Spleen (tissue), 7 donors: ENCODE measurements at regions not wholly inside any gene's neighbourhood (a gene's known extent, or its start where the extent isn't known, plus 50 kb on each side); places are given as distances from the start of the nearest gene placed in this dataset.

ENCODE experiments used
- POLR2A ChIP-seq, 3 donors: fragments of 450-650 bp; IDR thresholded peaks; one replicate each; pipeline ENCODE4 v1.5.1; 2017; ENCODE audit warnings: antibody characterized with exemption in 3 of 3, mild to moderate bottlenecking in 1 of 3
- POLR2AphosphoS5 ChIP-seq, 3 donors: sonication (generic); formaldehyde crosslinking; IDR thresholded peaks; one replicate each; pipeline ENCODE4 v1.5.1; 2017; ENCODE audit warnings: antibody characterized with exemption in 3 of 3
- TF ChIP-seq, protein P1 (sequence below), 11 experiments: fragments of 200-600 bp in 7 of 11; fragments of 450-650 bp in 4 of 11; sonication (generic) in 4 of 11; IDR thresholded peaks in 8 of 11; conservative IDR thresholded peaks in 3 of 11; 1 replicate in 7 of 11; 2 replicates in 4 of 11; pipeline versions ENCODE4 v1.4.0 to v1.8.0; 2016 to 2021; ENCODE audit warnings: antibody characterized with exemption in 11 of 11, inconsistent platforms in 4 of 11, mild to moderate bottlenecking in 1 of 11
- donor health status: DM: no; HTN: no; CAD: no; lungs with moderate emphysema.
- donor health status: DM: no; HTN: no; CAD: no.
- donor health status: DM: no; HTN: no; CAD: no.

DNA sequence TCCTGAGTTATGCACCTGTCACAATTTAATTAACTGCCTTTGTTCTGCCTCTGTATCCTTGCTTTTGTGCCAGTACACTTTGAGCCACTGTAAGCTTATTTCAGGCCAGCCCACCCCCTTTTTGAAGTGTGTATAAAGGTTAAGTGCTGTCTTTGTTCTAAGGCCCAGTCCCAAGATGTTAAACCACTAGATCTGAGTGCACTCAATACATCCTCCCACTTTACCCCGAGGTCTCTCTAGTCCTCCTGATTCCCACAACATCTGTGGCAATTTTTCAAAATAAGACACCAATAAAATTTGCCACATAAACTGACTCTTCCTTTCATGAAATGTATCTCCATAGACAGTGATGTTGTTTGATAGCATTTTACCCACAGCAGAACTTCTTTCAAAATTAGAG lies 124.1 kb upstream of the SPIN4 start:
- TF ChIP-seq POLR2A (IDR thresholded peaks at IDR 0.05) (no peak), POLR2AphosphoS5 (IDR thresholded peaks at IDR 0.05) (no peak)
- TF ChIP-seq, protein P1, sequence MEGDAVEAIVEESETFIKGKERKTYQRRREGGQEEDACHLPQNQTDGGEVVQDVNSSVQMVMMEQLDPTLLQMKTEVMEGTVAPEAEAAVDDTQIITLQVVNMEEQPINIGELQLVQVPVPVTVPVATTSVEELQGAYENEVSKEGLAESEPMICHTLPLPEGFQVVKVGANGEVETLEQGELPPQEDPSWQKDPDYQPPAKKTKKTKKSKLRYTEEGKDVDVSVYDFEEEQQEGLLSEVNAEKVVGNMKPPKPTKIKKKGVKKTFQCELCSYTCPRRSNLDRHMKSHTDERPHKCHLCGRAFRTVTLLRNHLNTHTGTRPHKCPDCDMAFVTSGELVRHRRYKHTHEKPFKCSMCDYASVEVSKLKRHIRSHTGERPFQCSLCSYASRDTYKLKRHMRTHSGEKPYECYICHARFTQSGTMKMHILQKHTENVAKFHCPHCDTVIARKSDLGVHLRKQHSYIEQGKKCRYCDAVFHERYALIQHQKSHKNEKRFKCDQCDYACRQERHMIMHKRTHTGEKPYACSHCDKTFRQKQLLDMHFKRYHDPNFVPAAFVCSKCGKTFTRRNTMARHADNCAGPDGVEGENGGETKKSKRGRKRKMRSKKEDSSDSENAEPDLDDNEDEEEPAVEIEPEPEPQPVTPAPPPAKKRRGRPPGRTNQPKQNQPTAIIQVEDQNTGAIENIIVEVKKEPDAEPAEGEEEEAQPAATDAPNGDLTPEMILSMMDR (IDR thresholded peaks at IDR 0.05 in 8 of 11, conservative IDR thresholded peaks at IDR 0.05 in 3 of 11) = no peak
